Endothelial cell of umbilical vein (primary cell): ENCODE measurements at regions not wholly inside any gene's neighbourhood (a gene's known extent, or its start where the extent isn't known, plus 50 kb on each side); places are given as distances from the start of the nearest gene placed in this dataset.

Experiments used
- CTCF ChIP-seq, 2 donors: IDR thresholded peaks; 1 replicate in 1 of 2; 2 replicates in 1 of 2; pipeline ENCODE4 v1.5.1; 2011; ENCODE audit warnings: low read length in 2 of 2, mild to moderate bottlenecking in 2 of 2, moderate library complexity in 2 of 2, control low read depth in 1 of 2, inconsistent platforms in 1 of 2, low read depth in 1 of 2; ENCODE audit not compliant: insufficient read depth in 1 of 2; ENCODE audit errors: extremely low read depth in 1 of 2
- EZH2 ChIP-seq: IDR thresholded peaks from 2 replicates; pipeline ENCODE4 v1.6.1; 2012; ENCODE audit warnings: borderline replicate concordance, low read depth, mild to moderate bottlenecking, moderate library complexity, low read length, inconsistent platforms; ENCODE audit not compliant: severe bottlenecking
- POLR2AphosphoS5 ChIP-seq: IDR thresholded peaks from 2 replicates; pipeline ENCODE4 v1.6.1; 2012; ENCODE audit warnings: low read depth, mild to moderate bottlenecking, control low read depth, low read length, moderate library complexity; ENCODE audit not compliant: insufficient read depth
- TF ChIP-seq, protein P1 (sequence below): IDR thresholded peaks from 2 replicates; pipeline ENCODE4 v1.6.1; 2011; ENCODE audit not compliant: insufficient read depth, insufficient read length

DNA sequence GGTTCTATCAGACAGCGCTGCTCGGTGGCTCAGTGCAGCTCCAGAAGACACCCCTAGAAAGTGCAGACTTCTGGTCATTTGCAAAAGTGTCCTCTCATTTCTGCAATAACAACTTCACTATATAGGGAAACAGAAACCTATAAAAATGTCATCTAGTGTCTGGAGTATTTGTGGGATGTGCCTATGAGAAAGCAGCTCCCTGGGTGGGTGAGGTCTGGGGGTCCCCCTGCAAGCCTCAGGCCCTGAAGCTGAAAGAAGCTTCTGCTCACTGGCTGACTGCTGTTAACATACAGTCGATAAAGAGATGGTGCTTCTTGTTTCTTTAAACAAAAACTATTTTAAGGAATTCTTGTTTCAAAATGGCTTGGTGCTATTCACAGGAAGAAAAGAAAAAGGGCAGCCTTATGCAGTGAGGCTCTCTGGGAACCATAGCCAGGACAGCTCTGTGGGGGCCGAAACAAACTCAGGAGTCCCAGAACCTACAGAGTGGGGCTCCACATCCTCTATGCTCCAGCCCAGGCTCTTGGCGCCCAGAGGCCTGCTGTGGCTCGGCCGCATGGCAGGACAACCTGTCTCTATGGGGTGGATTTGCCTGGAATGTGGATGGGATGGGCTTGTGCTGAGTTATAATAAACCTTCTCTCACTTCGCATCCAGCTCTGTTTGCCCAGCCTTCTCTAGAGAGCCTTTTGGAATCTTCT is 109.7 kb downstream of the BANF2 start:
- TF ChIP-seq, protein P1, sequence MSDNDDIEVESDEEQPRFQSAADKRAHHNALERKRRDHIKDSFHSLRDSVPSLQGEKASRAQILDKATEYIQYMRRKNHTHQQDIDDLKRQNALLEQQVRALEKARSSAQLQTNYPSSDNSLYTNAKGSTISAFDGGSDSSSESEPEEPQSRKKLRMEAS, result no peak
- TF ChIP-seq CTCF (IDR thresholded peaks at IDR 0.05; ENCODE audit: extremely low read depth in 1 of 2, insufficient read depth in 1 of 2, low read depth in 1 of 2, low read length in 2 of 2), result no peak
- TF ChIP-seq EZH2, result no peak
- TF ChIP-seq POLR2AphosphoS5, result no peak
